ENCODE measurements at regions not wholly inside any gene's neighbourhood (a gene's known extent, or its start where the extent isn't known, plus 50 kb on each side); places are given as distances from the start of the nearest gene placed in this dataset.

- no peak for DNase-seq (ENCODE audit: low read depth)
These were observed 175.4 kb upstream of the IGSF21 start for GRCh38 chr1:17932164-17932563.

GRCh38 chr1:17933501-17933900 lies 174.1 kb upstream of the IGSF21 start:
- no peak for DNase-seq (ENCODE audit: low read depth)

- no peak for DNase-seq (ENCODE audit: low read depth)
These were observed 173.6 kb upstream of the IGSF21 start for GRCh38 chr1:17933971-17934370.

- no peak for DNase-seq (ENCODE audit: low read depth)
These were observed 172.4 kb upstream of the IGSF21 start for GRCh38 chr1:17935230-17935629.

DNA sequence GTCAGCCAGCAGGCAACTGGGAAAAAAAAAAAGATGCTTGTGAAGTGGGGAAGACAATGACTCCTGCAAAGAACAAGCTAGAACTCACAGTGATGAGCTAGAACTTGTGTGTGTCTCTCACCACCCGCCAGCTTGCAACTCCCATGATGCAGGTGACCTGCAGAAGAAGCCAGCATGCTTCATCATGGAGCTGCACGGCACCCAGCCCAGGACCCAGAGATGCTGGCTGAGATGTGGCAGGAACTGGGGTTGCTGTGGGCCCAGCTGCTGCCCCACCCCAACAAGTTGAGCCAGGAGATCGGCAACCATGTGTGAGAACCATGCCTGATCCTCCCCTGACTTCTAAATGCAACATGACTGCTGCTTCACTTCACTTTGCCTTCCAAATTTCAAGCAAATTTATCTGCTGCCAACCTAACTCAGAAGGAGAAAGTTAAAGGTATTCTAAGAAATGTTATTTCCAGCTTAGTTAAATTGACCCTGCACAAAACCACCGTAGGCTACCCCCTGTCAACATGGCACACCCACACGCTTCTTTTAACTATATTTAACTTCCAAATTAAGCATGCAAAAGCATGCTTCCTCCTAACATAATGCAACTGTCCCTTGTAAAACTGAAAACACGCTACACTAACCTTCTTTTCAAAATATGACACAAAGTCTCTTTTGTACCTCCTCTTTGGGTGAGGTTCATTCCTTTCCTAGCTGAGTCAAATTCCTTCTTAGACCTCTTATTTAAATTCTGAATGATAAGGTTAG lies 166.0 kb upstream of the IGSF21 start:
- no peak for DNase-seq (ENCODE audit: low read depth)

- DNase-seq (ENCODE audit: low read depth) = no peak
These were observed 164.1 kb upstream of the IGSF21 start for GRCh38 chr1:17943506-17943905.

- no peak for DNase-seq (ENCODE audit: low read depth)
These were observed 163.0 kb upstream of the IGSF21 start for GRCh38 chr1:17944646-17945045.

DNA sequence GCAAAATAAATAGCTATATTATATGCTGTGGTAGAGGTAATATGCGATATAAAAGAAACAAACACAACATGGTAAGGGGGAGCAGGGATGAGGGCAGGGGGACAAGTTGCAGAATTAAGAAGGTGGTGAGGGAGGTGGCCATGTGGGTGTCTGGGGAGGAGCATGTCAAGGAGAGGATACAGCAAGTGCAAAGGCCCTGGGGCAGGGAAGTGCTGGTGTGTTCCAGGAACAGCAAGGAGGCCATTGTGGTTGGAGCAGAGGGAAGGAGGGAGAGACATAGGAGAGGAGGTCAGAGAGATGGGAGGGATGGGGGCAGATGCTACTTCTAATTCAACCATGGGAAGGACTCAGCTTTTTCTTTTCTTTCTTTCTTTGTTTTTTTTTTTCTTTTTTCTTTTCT lies 161.2 kb upstream of the IGSF21 start:
- DNase-seq (ENCODE audit: low read depth) = no peak

- no peak for DNase-seq (ENCODE audit: low read depth)
These were observed 159.0 kb upstream of the IGSF21 start for GRCh38 chr1:17948594-17948993.

DNA sequence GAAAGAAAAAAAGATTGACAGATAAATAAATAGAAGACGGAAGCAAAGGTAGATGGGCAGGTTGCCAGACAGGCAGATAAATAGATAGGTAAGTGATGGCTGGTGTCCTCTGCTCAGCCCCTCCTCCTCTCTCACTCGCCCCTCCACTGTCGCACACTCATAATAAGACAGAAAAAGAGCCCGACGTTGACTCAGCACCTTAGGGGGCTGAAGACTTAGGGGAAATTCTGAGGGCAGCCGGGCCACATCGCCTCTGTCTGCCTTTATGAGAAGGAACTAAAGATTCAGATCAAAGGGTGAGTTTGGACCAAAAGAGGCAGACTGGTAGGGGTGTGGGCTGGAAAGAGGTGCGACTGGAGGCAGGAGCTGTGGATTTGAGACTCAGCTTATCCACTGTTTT lies 158.1 kb upstream of the IGSF21 start:
- DNase-seq (ENCODE audit: low read depth) = no peak

DNA sequence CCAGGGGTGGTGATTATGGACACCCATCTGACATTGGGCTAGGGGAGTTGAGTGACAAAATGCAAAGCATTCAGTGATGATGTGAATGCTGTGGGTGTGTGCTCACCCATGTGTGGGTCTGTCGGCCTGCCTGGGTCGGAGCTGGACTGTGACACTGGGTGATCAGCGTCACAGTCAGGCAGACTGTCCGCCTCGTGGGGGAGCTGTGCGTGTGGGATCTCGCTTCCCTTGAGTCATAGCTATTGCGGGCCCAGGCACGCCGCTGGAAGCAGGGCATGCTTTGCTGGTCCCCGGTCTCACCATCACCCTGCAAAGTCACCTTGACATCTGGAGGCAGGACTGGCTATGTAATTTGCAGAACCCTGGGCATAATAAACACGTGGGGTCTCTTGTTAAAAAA lies 156.9 kb upstream of the IGSF21 start:
- DNase-seq (ENCODE audit: low read depth) = no peak

GRCh38 chr1:17952506-17952905 lies 155.1 kb upstream of the IGSF21 start:
- DNase-seq (ENCODE audit: low read depth) = no peak

- DNase-seq (ENCODE audit: low read depth) = no peak
These were observed 153.7 kb upstream of the IGSF21 start for GRCh38 chr1:17953921-17954320.

GRCh38 chr1:17955302-17956285 lies 152.0 kb upstream of the IGSF21 start:
- DNase-seq (ENCODE audit: low read depth) = no peak

DNA sequence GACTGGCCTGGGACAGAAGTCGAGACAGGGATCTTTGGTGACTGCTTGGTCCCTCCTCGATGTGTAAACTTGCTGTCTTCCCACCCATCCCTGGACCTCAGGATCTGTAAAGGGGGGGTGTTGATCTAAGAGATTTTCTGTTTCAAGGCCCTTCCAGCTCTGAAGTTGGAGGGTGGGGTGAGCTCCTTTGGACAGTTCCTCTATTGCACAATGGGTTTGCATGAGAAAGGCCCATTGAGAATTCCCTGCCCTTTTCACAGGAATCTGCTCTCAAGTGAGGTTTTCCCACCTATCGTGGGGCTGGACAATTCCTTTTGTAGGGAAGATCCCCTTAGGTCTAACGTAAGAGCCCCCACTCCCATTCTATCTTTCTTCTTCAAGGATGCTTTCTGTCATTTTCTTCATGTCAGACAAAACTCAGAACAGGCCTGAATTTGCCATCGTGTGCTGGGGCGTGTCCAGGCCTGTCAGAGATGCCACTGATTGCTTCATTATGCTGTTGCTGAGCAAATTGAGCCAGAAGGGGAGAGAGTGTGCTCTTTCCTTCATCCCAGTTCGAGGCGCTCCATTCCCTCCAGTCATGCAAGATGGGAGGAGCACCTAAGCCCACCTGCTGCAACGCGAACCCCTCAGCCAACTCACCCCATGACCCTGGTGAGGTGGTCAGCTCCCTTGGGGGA lies 149.9 kb upstream of the IGSF21 start:
- no peak for DNase-seq (ENCODE audit: low read depth)

DNA sequence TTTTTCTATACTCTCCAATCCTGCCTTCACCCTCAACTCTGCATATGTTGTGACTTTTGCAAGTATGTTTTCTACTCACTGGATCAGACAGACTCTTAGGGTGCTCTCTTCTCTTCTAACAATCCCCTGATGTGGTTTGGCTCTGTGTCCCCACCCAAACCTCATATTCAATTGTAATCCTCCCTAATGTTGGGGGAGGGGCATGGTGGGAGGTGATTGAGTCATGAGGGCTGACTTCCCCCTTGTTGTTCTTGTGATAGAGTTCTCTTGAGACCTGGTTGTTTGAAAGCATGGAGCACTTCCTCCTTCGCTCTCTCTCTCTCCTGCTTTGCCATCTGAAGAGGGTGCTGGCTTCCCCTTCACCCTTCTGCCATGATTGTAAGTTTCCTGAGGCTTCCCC lies 148.9 kb upstream of the IGSF21 start:
- no peak for DNase-seq (ENCODE audit: low read depth)

GRCh38 chr1:17963513-17963912 lies 144.1 kb upstream of the IGSF21 start:
- DNase-seq (ENCODE audit: low read depth) = no peak

GRCh38 chr1:17965515-17966100 lies 142.0 kb upstream of the IGSF21 start:
- no peak for DNase-seq (ENCODE audit: low read depth)

- DNase-seq (ENCODE audit: low read depth) = no peak
These were observed 141.3 kb upstream of the IGSF21 start for GRCh38 chr1:17966341-17966740.

DNA sequence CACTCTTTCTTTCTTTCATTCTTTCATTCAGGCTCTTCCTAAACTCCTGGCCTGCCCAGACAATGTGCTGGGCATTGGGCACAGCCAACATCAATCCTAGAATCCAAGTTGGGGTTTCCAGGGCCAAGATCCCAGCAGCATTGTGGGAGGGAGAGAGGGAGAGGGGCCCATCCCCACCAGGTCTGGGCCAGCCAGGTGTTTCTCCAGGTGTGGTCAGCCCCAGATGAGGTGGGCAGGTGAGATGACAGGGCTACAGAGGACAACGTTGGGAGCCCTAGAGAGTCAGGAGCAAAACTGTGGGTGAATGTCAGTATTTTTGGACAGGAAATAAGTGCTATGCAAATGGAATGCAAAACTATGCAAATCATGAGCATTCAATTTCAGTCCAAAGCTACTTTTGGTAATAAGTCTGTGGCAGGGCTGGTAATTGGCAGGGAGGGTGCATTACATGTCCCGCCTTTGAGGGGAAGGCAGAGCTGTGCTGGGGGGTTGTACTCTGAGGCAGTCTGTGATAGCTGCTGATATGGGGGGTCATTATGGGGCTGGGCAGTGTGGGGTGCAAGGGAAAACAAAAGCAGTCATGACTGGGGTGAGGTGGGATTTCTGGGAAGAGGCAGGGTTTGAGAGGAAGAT lies 139.9 kb upstream of the IGSF21 start:
- DNase-seq (ENCODE audit: low read depth) = no peak

- no peak for DNase-seq (ENCODE audit: low read depth)
These were observed 136.8 kb upstream of the IGSF21 start for GRCh38 chr1:17970757-17971156.

- DNase-seq (ENCODE audit: low read depth) = no peak
These were observed 133.9 kb upstream of the IGSF21 start for GRCh38 chr1:17973694-17974093.

Data from EH (cell line).